C4-2B (cell line): ENCODE measurements at regions not wholly inside any gene's neighbourhood (a gene's known extent, or its start where the extent isn't known, plus 50 kb on each side); places are given as distances from the start of the nearest gene placed in this dataset.

ENCODE experiments used
- H3K27ac ChIP-seq: fragments of 450-650 bp; 2 replicates; pipeline ENCODE4 v1.5.1; 2017
- CTCF ChIP-seq: fragments of 450-650 bp; conservative IDR thresholded peaks from 2 replicates; pipeline ENCODE4 v1.5.1; 2017; ENCODE audit warnings: mild to moderate bottlenecking
- ZFX ChIP-seq: fragments of 450-650 bp; IDR thresholded peaks from 2 replicates; pipeline ENCODE4 v1.6.1; 2017

GRCh38 chr9:88784960-88785359 is 206.3 kb upstream of the S1PR3 start:
- H3K27ac ChIP-seq = no peak overlapping the region
- TF ChIP-seq ZFX (no peak), CTCF (no peak)

- no peak overlapping the region for H3K27ac ChIP-seq
- TF ChIP-seq CTCF = no peak
- TF ChIP-seq ZFX = no peak
These were observed 204.8 kb upstream of the S1PR3 start for GRCh38 chr9:88786291-88787079.

GRCh38 chr9:88789785-88790184 is 201.5 kb upstream of the S1PR3 start:
- H3K27ac ChIP-seq = no peak overlapping the region

GRCh38 chr9:88791105-88791805 is 200.0 kb upstream of the S1PR3 start:
- TF ChIP-seq ZFX (no peak), CTCF (no peak)

More at GRCh38 chr9:88789785-88790184, 201.5 kb upstream of the S1PR3 start:
- TF ChIP-seq CTCF = no peak
- TF ChIP-seq ZFX = no peak

GRCh38 chr9:88792502-88792901 is 198.8 kb upstream of the S1PR3 start:
- no peak overlapping the region for H3K27ac ChIP-seq
- TF ChIP-seq ZFX = no peak
- no peak for TF ChIP-seq CTCF

More at GRCh38 chr9:88791105-88791805, 200.0 kb upstream of the S1PR3 start:
- no peak overlapping the region for H3K27ac ChIP-seq

GRCh38 chr9:88794100-88794499 is 197.2 kb upstream of the S1PR3 start:
- TF ChIP-seq CTCF (no peak), ZFX (no peak)
- no peak overlapping the region for H3K27ac ChIP-seq

- no peak overlapping the region for H3K27ac ChIP-seq
- no peak for TF ChIP-seq ZFX
- no peak for TF ChIP-seq CTCF
These were observed 194.3 kb upstream of the S1PR3 start for GRCh38 chr9:88796947-88797346.
